SK-N-SH (cell line): ENCODE measurements at regions not wholly inside any gene's neighbourhood (a gene's known extent, or its start where the extent isn't known, plus 50 kb on each side); places are given as distances from the start of the nearest gene placed in this dataset.

Experiments used
- CTCF ChIA-PET: fragments of 300-600, 350-600 bp; formaldehyde crosslinking; extraction: SDS; loops from one replicate; lab custom pipeline; 2021; lab: Yijun Ruan, JAX
- POLR2A ChIA-PET: fragments of 350-600 bp; sonication (Branson Sonifier 250); formaldehyde crosslinking; extraction: SDS; loops from one replicate; lab custom pipeline; 2020; ENCODE audit warnings: antibody characterized with exemption, inconsistent platforms; lab: Yijun Ruan, JAX
- DNase-seq: peaks from one replicate; pipeline ENCODE4 v3.0.0; 2012
- H2AFZ ChIP-seq: fragments of 200-600 bp; sonication (generic); 2 replicates; pipeline ENCODE4 v1.8.1; 2016; ENCODE audit warnings: antibody characterized with exemption, mild to moderate bottlenecking, low read depth
- H3F3A ChIP-seq: fragments of 200-600 bp; sonication (generic); replicated peaks from 2 replicates; pipeline ENCODE3; 2016; ENCODE audit warnings: antibody characterized with exemption, mild to moderate bottlenecking; ENCODE audit not compliant: insufficient read depth
- H3K27ac ChIP-seq, 2 experiments: fragments of 200-500 bp in 1 of 2; fragments of 200-600 bp in 1 of 2; sonication (Bioruptor generic) in 1 of 2; sonication (generic), shearing (Covaris generic) in 1 of 2; 2 replicates each; pipeline versions ENCODE4 v1.5.1 to v1.6.1; 2014 to 2016; ENCODE audit warnings: low read depth in 2 of 2, inconsistent platforms in 1 of 2, low read length in 1 of 2, mild to moderate bottlenecking in 1 of 2, mixed read lengths in 1 of 2
- H3K27me3 ChIP-seq: fragments of 200-600 bp; sonication (generic), shearing (Covaris generic); 2 replicates; pipeline ENCODE4 v1.6.1; 2016; ENCODE audit warnings: mixed run types; ENCODE audit not compliant: insufficient read depth
- H3K36me3 ChIP-seq, 2 experiments: fragments of 200-500 bp in 1 of 2; fragments of 200-600 bp in 1 of 2; sonication (Bioruptor generic) in 1 of 2; sonication (generic) in 1 of 2; replicated peaks in 1 of 2; 2 replicates each; pipeline versions ENCODE3 to v1.5.1; 2014 to 2016; ENCODE audit warnings: low read length in 1 of 2, mild to moderate bottlenecking in 1 of 2; ENCODE audit not compliant: insufficient read depth in 2 of 2, control insufficient read depth in 1 of 2
- H3K4me1 ChIP-seq, 2 experiments: fragments of 200-500 bp in 1 of 2; fragments of 200-600 bp in 1 of 2; sonication (Bioruptor generic) in 1 of 2; sonication (generic), shearing (Covaris generic) in 1 of 2; 2 replicates each; pipeline versions ENCODE4 v1.5.1 to v1.6.1; 2014 to 2016; ENCODE audit warnings: low read depth in 1 of 2, low read length in 1 of 2, mixed run types in 1 of 2; ENCODE audit not compliant: insufficient read depth in 2 of 2, control insufficient read depth in 1 of 2
- H3K4me2 ChIP-seq: fragments of 200-600 bp; sonication (generic), shearing (Covaris generic); 2 replicates; pipeline ENCODE4 v1.6.1; 2017; ENCODE audit warnings: mixed run types
- H3K4me3 ChIP-seq, 2 experiments: fragments of 200-500 bp in 1 of 2; fragments of 200-600 bp in 1 of 2; sonication (Bioruptor generic) in 1 of 2; sonication (generic), shearing (Covaris generic) in 1 of 2; 2 replicates each; pipeline versions ENCODE4 v1.5.1 to v1.8.1; 2014 to 2016; ENCODE audit warnings: low read depth in 2 of 2, inconsistent platforms in 1 of 2, low read length in 1 of 2, mild to moderate bottlenecking in 1 of 2, mixed read lengths in 1 of 2, moderate library complexity in 1 of 2
- H3K79me2 ChIP-seq: fragments of 200-600 bp; sonication (generic); 2 replicates; pipeline ENCODE4 v1.8.1; 2017; ENCODE audit warnings: mild to moderate bottlenecking; ENCODE audit not compliant: insufficient read depth
- H3K9ac ChIP-seq: fragments of 200-600 bp; sonication (generic); 2 replicates; pipeline ENCODE4 v1.6.1; 2017; ENCODE audit warnings: mixed run types
- H3K9me2 ChIP-seq: fragments of 200-600 bp; sonication (generic); 2 replicates; pipeline ENCODE4 v1.6.1; 2017; ENCODE audit warnings: mixed run types
- H3K9me3 ChIP-seq: fragments of 200-600 bp; sonication (generic); 2 replicates; pipeline ENCODE4 v1.6.1; 2017; ENCODE audit warnings: mixed run types, mild to moderate bottlenecking, moderate library complexity
- H4K20me1 ChIP-seq: fragments of 200-600 bp; sonication (generic); 2 replicates; pipeline ENCODE4 v1.6.1; 2017; ENCODE audit warnings: mild to moderate bottlenecking, mixed run types; ENCODE audit not compliant: insufficient read depth
- CHD2 ChIP-seq: fragments of 150-350 bp; IDR thresholded peaks from 2 replicates; pipeline ENCODE4 v1.6.1; 2018; ENCODE audit warnings: low read length; ENCODE audit not compliant: partially characterized antibody
- EZH2phosphoT487 ChIP-seq: fragments of 200-600 bp; sonication (generic); IDR thresholded peaks from 2 replicates; pipeline ENCODE4 v1.6.1; 2017; ENCODE audit warnings: low read depth, mixed run types, mild to moderate bottlenecking, antibody characterized with exemption, moderate library complexity, borderline replicate concordance
- FOXJ3 ChIP-seq: sonication (generic); formaldehyde crosslinking; IDR thresholded peaks from 2 replicates; pipeline ENCODE4 v1.5.1; 2020; ENCODE audit warnings: mild to moderate bottlenecking, missing genetic modification reagents
- FOXM1 ChIP-seq: IDR thresholded peaks from 2 replicates; pipeline ENCODE4 v1.4.0; 2012; ENCODE audit warnings: low read depth, mild to moderate bottlenecking
- GATA2 ChIP-seq: sonication (generic); formaldehyde crosslinking; IDR thresholded peaks from 2 replicates; pipeline ENCODE4 v1.5.0; 2020; ENCODE audit warnings: mild to moderate bottlenecking, missing genetic modification reagents
- JUND ChIP-seq: IDR thresholded peaks from 2 replicates; pipeline ENCODE4 v1.4.0; 2012
- MXI1 ChIP-seq: IDR thresholded peaks from 2 replicates; pipeline ENCODE4 v1.6.1; 2012; ENCODE audit warnings: mild to moderate bottlenecking, low read depth, low read length, improper control_type of control experiment
- NFIC ChIP-seq: IDR thresholded peaks from 2 replicates; pipeline ENCODE4 v1.4.0; 2012; ENCODE audit warnings: borderline replicate concordance
- RCOR1 ChIP-seq: fragments of 150-350 bp; IDR thresholded peaks from 2 replicates; pipeline ENCODE4 v1.6.1; 2017; ENCODE audit warnings: antibody characterized with exemption, low read length
- RFX5 ChIP-seq: IDR thresholded peaks from 2 replicates; pipeline ENCODE4 v1.6.1; 2012; ENCODE audit warnings: mild to moderate bottlenecking, improper control_type of control experiment, low read length
- SIN3A ChIP-seq: IDR thresholded peaks from 2 replicates; pipeline ENCODE4 v1.6.1; 2012; ENCODE audit warnings: low read depth, mild to moderate bottlenecking, low read length, moderate library complexity, borderline replicate concordance
- TAF1 ChIP-seq: IDR thresholded peaks from 2 replicates; pipeline ENCODE4 v1.6.1; 2012; ENCODE audit warnings: low read depth, mild to moderate bottlenecking, low read length, moderate library complexity, borderline replicate concordance
- TCF12 ChIP-seq: IDR thresholded peaks from 2 replicates; pipeline ENCODE4 v1.4.0; 2012
- TEAD4 ChIP-seq: IDR thresholded peaks from 2 replicates; pipeline ENCODE4 v1.4.0; 2012; ENCODE audit warnings: mild to moderate bottlenecking, borderline replicate concordance; ENCODE audit not compliant: insufficient read depth
- USF1 ChIP-seq: IDR thresholded peaks from 2 replicates; pipeline ENCODE4 v1.4.0; 2012; ENCODE audit warnings: low read depth, borderline replicate concordance
- YY1 ChIP-seq: IDR thresholded peaks from 2 replicates; pipeline ENCODE4 v1.4.0; 2012; ENCODE audit warnings: low read depth, mild to moderate bottlenecking
- WGBS: methylation state at CpG from one replicate; pipeline ENCODE4 v1.1.6; 2017; ENCODE audit warnings: low lambda C conversion rate; 5-methylcytosine and 5-hydroxymethylcytosine counted together
- TF ChIP-seq, protein P1 (sequence below): fragments of 150-350 bp; IDR thresholded peaks from 2 replicates; pipeline ENCODE4 v1.6.1; 2016; ENCODE audit warnings: mild to moderate bottlenecking, low read depth, low read length

- Histone ChIP-seq H3K9me2 (no peaks in the 10 kb centered on the region), H3F3A (no peaks in the 10 kb centered on the region), H3K36me3 (no peaks in the 10 kb centered on the region), H3K27me3 (no peaks in the 10 kb centered on the region), H2AFZ (no peak overlapping the region), H3K4me1 (no peaks in the 10 kb centered on the region; a peak in 1 of 4 replicates), H3K9ac (no peak overlapping the region), H3K79me2 (no peaks in the 10 kb centered on the region)
- ChIA-PET CTCF (no interaction called here), POLR2A (no interaction called here)
- WGBS = 33% methylated on average over 8 of the region's 8 CpGs
- TF ChIP-seq RFX5 (no peak), FOXJ3 (CRISPR knock-in tag) (no peak), EZH2phosphoT487 (no peak), TEAD4 (no peak)
- TF ChIP-seq, all 33 proteins: peak for 0
- Histone ChIP-seq H3K27ac (no peak overlapping the region), H3K4me3 (no peak overlapping the region), H3K4me2 (no peak overlapping the region), H4K20me1 (no peaks in the 10 kb centered on the region), H3K9me3 (no peaks in the 10 kb centered on the region)
- no peak for DNase-seq
Observed at GRCh38 chr5:18366234-18366633, 732.0 kb downstream of the TAF11L14 start.

DNA sequence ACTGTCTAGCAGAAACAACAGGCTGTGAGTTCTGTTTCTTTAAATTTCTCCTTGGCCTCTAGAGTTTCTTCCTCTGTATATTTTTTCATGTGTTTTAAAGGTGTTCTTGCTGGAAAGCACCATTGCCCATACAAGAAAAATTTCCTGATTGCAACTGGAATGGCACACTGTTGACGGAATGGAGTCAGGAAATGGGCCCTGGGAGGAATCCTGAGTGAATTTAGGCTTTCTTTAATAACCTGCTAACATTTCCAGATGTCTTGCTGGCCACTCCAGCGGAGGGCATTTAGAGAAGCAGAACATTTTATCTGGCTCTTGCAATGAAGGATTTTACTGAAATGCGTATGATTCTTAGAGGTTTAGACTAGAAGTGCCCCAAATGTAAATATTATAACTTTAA is 736.3 kb downstream of the TAF11L14 start:
- no peak for TF ChIP-seq JUND
- TF ChIP-seq, protein P1, sequence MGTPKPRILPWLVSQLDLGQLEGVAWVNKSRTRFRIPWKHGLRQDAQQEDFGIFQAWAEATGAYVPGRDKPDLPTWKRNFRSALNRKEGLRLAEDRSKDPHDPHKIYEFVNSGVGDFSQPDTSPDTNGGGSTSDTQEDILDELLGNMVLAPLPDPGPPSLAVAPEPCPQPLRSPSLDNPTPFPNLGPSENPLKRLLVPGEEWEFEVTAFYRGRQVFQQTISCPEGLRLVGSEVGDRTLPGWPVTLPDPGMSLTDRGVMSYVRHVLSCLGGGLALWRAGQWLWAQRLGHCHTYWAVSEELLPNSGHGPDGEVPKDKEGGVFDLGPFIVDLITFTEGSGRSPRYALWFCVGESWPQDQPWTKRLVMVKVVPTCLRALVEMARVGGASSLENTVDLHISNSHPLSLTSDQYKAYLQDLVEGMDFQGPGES = no peak
- no peak for TF ChIP-seq RCOR1
- TF ChIP-seq SIN3A = no peak
- TF ChIP-seq MXI1 = no peak
- TF ChIP-seq USF1 = no peak
- no peak for TF ChIP-seq FOXM1
- TF ChIP-seq NFIC = no peak
- no peak for TF ChIP-seq GATA2 (CRISPR knock-in tag)
- no peak for TF ChIP-seq YY1
- no peak for TF ChIP-seq RFX5
- no peak for TF ChIP-seq TAF1
- no peak for TF ChIP-seq TEAD4
- no peak for TF ChIP-seq TCF12
- no peak for TF ChIP-seq CHD2
- H2AFZ ChIP-seq = no peak overlapping the region
- H3K79me2 ChIP-seq = no peaks in the 10 kb centered on the region
- no peaks in the 10 kb centered on the region for H4K20me1 ChIP-seq
- no peaks in the 10 kb centered on the region for H3K27me3 ChIP-seq
- no peak overlapping the region for H3K27ac ChIP-seq
- peaks cover 0 to under 1% of the 10 kb centered on the region in 2 experiments; a peak in 1 of 4 replicates for H3K4me1 ChIP-seq
- DNase-seq = no peak
- H3K9me3 ChIP-seq = no peaks in the 10 kb centered on the region
- ChIA-PET POLR2A (no interaction called here), CTCF (interaction anchor here (0.6 kb wide), 1 partner anchor 25 kb away, joined by 3 read pairs; no protein-coding TSS in a partner anchor)
- H3K9ac ChIP-seq = no peak overlapping the region
- H3K36me3 ChIP-seq = no peaks in the 10 kb centered on the region
- no peaks in the 10 kb centered on the region for H3F3A ChIP-seq
- 6% methylated on average over 3 of the region's 3 CpGs for WGBS
- no peak overlapping the region for H3K4me2 ChIP-seq
- H3K9me2 ChIP-seq = no peaks in the 10 kb centered on the region
- no peak overlapping the region for H3K4me3 ChIP-seq
